ENCODE measurements at regions not wholly inside any gene's neighbourhood (a gene's known extent, or its start where the extent isn't known, plus 50 kb on each side); places are given as distances from the start of the nearest gene placed in this dataset.

DNA sequence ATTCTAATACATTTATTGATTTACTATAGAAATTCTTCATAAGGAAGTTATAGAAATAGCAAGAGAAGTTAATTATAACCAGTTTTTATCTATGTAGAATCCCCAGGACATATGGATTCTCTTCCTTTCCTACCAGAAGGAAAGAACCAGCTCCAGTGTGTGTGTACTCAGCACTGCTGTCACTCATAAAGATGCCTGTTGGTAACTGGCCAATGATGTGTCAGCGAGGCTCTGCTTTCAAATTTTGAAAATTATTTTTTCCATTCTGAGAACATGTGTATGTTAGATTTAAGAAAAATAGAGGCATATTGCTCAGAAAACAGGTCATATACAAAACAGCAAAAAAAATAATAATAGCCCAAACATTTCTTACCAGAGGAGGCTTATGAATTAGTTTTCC, 814.8 kb upstream of the IGFBP7 start (continued):
- no peak for TF ChIP-seq EZH2 (IDR thresholded peaks at IDR 0.05; ENCODE audit: borderline replicate concordance, insufficient read depth, low read length, poor library complexity, severe bottlenecking)

DNA sequence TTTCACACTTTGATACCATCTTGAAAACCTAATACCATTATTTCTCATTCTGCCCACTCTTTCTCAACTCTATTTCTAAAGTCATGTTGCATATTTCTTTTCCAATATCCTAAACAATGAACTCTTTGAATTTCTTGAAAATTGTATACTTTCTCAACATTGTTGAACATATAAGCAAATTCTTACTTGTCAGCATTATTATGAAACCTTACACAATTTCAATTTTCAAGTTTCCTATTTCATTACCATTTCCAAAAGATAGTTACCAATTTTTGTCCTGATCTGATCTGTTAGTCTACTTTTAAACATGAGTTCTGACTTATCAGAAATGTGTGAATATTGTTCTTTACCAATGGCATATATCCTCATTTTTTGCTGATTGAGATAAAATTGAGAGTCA, 806.3 kb upstream of the IGFBP7 start:
- no peaks in the 10 kb centered on the region for H3K36me3 ChIP-seq (ENCODE audit: insufficient read depth, low read length)
- H3K9me3 ChIP-seq (ENCODE audit: low read length), result no peaks in the 10 kb centered on the region
- H3K9ac ChIP-seq (ENCODE audit: low read length), result no peak overlapping the region
- H4K20me1 ChIP-seq (ENCODE audit: insufficient read depth), result no peaks in the 10 kb centered on the region
- H3F3A ChIP-seq (ENCODE audit: insufficient read depth, low read length, poor library complexity, severe bottlenecking), result no peaks in the 10 kb centered on the region
- no peak overlapping the region for H3K27ac ChIP-seq (ENCODE audit: low read length)
- no peak for TF ChIP-seq SMC3 (conservative IDR thresholded peaks at IDR 0.05; ENCODE audit: poor library complexity)
- TF ChIP-seq CTCF (IDR thresholded peaks at IDR 0.05; ENCODE audit: poor library complexity, severe bottlenecking), result no peak
- no peaks in the 10 kb centered on the region for H3K79me2 ChIP-seq (replicated peaks; ENCODE audit: insufficient read depth, low read length)
- no peaks in the 10 kb centered on the region for H3K27me3 ChIP-seq (ENCODE audit: insufficient read depth, low read depth, low read length)
- H3K4me2 ChIP-seq (ENCODE audit: low read length), result no peak overlapping the region
- no peaks in the 10 kb centered on the region for H3K9me2 ChIP-seq (ENCODE audit: insufficient read depth, low read length)
- no peak overlapping the region for H3K4me3 ChIP-seq (ENCODE audit: low read length)
- no peak overlapping the region for H2AFZ ChIP-seq (ENCODE audit: low read depth, low read length)

GRCh38 chr4:57911203-57911602, 801.0 kb upstream of the IGFBP7 start:
- Histone ChIP-seq H3K9ac (ENCODE audit: low read length) (no peak overlapping the region), H3K27me3 (ENCODE audit: insufficient read depth, low read depth, low read length) (no peaks in the 10 kb centered on the region), H3K9me3 (ENCODE audit: low read length) (no peaks in the 10 kb centered on the region), H3K9me2 (ENCODE audit: insufficient read depth, low read length) (no peaks in the 10 kb centered on the region), H3K4me2 (ENCODE audit: low read length) (no peak overlapping the region), H3K36me3 (ENCODE audit: insufficient read depth, low read length) (no peaks in the 10 kb centered on the region), H4K20me1 (ENCODE audit: insufficient read depth) (no peaks in the 10 kb centered on the region), H2AFZ (ENCODE audit: low read depth, low read length) (no peak overlapping the region), H3K79me2 (replicated peaks; ENCODE audit: insufficient read depth, low read length) (no peaks in the 10 kb centered on the region), H3F3A (ENCODE audit: insufficient read depth, low read length, poor library complexity, severe bottlenecking) (no peaks in the 10 kb centered on the region), H3K27ac (ENCODE audit: low read length) (no peak overlapping the region), H3K4me3 (ENCODE audit: low read length) (no peak overlapping the region)
- TF ChIP-seq RAD21 (conservative IDR thresholded peaks at IDR 0.05) (no peak), SMC3 (conservative IDR thresholded peaks at IDR 0.05; ENCODE audit: poor library complexity) (no peak), CTCF (IDR thresholded peaks at IDR 0.05; ENCODE audit: poor library complexity, severe bottlenecking) (no peak), POLR2AphosphoS5 (IDR thresholded peaks at IDR 0.05) (no peak), MXI1 (conservative IDR thresholded peaks at IDR 0.05; ENCODE audit: poor library complexity, severe bottlenecking) (no peak), TAF1 (IDR thresholded peaks at IDR 0.05; ENCODE audit: low read depth) (no peak), EP300 (conservative IDR thresholded peaks at IDR 0.05; ENCODE audit: poor library complexity, severe bottlenecking) (no peak), EZH2 (IDR thresholded peaks at IDR 0.05; ENCODE audit: borderline replicate concordance, insufficient read depth, low read length, poor library complexity, severe bottlenecking) (no peak)
- TF ChIP-seq, protein P1, sequence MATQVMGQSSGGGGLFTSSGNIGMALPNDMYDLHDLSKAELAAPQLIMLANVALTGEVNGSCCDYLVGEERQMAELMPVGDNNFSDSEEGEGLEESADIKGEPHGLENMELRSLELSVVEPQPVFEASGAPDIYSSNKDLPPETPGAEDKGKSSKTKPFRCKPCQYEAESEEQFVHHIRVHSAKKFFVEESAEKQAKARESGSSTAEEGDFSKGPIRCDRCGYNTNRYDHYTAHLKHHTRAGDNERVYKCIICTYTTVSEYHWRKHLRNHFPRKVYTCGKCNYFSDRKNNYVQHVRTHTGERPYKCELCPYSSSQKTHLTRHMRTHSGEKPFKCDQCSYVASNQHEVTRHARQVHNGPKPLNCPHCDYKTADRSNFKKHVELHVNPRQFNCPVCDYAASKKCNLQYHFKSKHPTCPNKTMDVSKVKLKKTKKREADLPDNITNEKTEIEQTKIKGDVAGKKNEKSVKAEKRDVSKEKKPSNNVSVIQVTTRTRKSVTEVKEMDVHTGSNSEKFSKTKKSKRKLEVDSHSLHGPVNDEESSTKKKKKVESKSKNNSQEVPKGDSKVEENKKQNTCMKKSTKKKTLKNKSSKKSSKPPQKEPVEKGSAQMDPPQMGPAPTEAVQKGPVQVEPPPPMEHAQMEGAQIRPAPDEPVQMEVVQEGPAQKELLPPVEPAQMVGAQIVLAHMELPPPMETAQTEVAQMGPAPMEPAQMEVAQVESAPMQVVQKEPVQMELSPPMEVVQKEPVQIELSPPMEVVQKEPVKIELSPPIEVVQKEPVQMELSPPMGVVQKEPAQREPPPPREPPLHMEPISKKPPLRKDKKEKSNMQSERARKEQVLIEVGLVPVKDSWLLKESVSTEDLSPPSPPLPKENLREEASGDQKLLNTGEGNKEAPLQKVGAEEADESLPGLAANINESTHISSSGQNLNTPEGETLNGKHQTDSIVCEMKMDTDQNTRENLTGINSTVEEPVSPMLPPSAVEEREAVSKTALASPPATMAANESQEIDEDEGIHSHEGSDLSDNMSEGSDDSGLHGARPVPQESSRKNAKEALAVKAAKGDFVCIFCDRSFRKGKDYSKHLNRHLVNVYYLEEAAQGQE (IDR thresholded peaks at IDR 0.05; ENCODE audit: borderline replicate concordance), result no peak
